ENCODE measurements at regions not wholly inside any gene's neighbourhood (a gene's known extent, or its start where the extent isn't known, plus 50 kb on each side); places are given as distances from the start of the nearest gene placed in this dataset.

DNA sequence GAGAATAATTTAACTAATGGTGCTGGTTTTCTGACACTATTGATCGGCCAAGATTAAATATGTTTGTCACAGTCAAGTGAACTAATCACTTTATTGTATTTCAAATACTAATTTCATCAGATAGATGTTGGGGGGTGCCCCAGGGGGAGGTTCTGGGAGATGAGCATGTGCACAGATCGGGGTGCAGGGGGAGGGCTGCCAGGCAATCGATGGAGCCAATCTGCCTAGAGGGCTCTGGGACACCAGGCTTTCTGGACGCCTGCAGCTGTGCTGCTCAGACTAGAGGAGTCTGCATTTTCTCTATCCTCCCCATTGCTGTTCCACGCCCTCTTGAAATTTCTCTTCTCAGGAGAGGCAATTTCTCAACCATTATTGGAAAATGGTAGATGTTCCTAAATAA, 100.0 kb upstream of the ALDH1B1 start:
- TF ChIP-seq, protein P1, sequence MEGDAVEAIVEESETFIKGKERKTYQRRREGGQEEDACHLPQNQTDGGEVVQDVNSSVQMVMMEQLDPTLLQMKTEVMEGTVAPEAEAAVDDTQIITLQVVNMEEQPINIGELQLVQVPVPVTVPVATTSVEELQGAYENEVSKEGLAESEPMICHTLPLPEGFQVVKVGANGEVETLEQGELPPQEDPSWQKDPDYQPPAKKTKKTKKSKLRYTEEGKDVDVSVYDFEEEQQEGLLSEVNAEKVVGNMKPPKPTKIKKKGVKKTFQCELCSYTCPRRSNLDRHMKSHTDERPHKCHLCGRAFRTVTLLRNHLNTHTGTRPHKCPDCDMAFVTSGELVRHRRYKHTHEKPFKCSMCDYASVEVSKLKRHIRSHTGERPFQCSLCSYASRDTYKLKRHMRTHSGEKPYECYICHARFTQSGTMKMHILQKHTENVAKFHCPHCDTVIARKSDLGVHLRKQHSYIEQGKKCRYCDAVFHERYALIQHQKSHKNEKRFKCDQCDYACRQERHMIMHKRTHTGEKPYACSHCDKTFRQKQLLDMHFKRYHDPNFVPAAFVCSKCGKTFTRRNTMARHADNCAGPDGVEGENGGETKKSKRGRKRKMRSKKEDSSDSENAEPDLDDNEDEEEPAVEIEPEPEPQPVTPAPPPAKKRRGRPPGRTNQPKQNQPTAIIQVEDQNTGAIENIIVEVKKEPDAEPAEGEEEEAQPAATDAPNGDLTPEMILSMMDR (IDR thresholded peaks at IDR 0.05): no peak
- no peak for TF ChIP-seq POLR2A (IDR thresholded peaks at IDR 0.05)

Data from body of pancreas (tissue), 4 donors.